Neural progenitor cell (in vitro differentiated cells): ENCODE measurements at regions not wholly inside any gene's neighbourhood (a gene's known extent, or its start where the extent isn't known, plus 50 kb on each side); places are given as distances from the start of the nearest gene placed in this dataset.

Experiments
- DNase-seq: peaks from one replicate; pipeline ENCODE4 v3.0.0-alpha.2; 2016; ENCODE audit warnings: low spot score
- H2AFZ ChIP-seq: fragments of 200-600 bp; sonication (generic); replicated peaks from 2 replicates; pipeline ENCODE4 v1.6.1; 2016; ENCODE audit warnings: antibody characterized with exemption
- H3F3A ChIP-seq: fragments of 200-600 bp; sonication (generic); 2 replicates; pipeline ENCODE4 v1.6.1; 2016; ENCODE audit warnings: antibody characterized with exemption, low read depth
- H3K27ac ChIP-seq: fragments of 200-600 bp; sonication (generic); 2 replicates; pipeline ENCODE4 v1.5.1; 2016; ENCODE audit warnings: mild to moderate bottlenecking
- H3K27me3 ChIP-seq: fragments of 200-600 bp; sonication (generic); 2 replicates; pipeline ENCODE4 v1.6.1; 2016; ENCODE audit warnings: mild to moderate bottlenecking, moderate library complexity
- H3K36me3 ChIP-seq: fragments of 200-600 bp; sonication (generic); 2 replicates; pipeline ENCODE4 v1.5.1; 2016
- H3K4me1 ChIP-seq: fragments of 200-600 bp; sonication (generic); 2 replicates; pipeline ENCODE4 v1.6.1; 2016; ENCODE audit warnings: mixed run types
- H3K4me2 ChIP-seq: fragments of 200-600 bp; sonication (generic); 2 replicates; pipeline ENCODE4 v1.6.1; 2016
- H3K4me3 ChIP-seq: fragments of 200-600 bp; sonication (generic); 2 replicates; pipeline ENCODE4 v1.5.1; 2016
- H3K79me2 ChIP-seq: fragments of 200-600 bp; sonication (generic); 2 replicates; pipeline ENCODE4 v1.6.1; 2016; ENCODE audit warnings: low read depth
- H3K9ac ChIP-seq: fragments of 200-600 bp; sonication (generic); 2 replicates; pipeline ENCODE4 v1.6.1; 2016
- H3K9me3 ChIP-seq: fragments of 200-600 bp; sonication (generic); 2 replicates; pipeline ENCODE4 v1.5.1; 2016; ENCODE audit warnings: low read depth
- H4K20me1 ChIP-seq: fragments of 200-600 bp; sonication (generic); 2 replicates; pipeline ENCODE4 v1.6.1; 2016; ENCODE audit warnings: low read depth
- H3K27ac Mint-ChIP-seq: 3 replicates; pipeline ENCODE4 v1.8.0; 2021; ENCODE audit warnings: mixed read lengths
- H3K27me3 Mint-ChIP-seq: 2 replicates; pipeline ENCODE4 v1.8.0; 2022; ENCODE audit warnings: low read depth, mild to moderate bottlenecking, inconsistent platforms, moderate library complexity, mixed read lengths; ENCODE audit not compliant: insufficient read depth
- H3K36me3 Mint-ChIP-seq: 3 replicates; pipeline ENCODE4 v1.8.0; 2021; ENCODE audit warnings: mixed read lengths
- H3K4me1 Mint-ChIP-seq: 3 replicates; pipeline ENCODE4 v1.8.0; 2021; ENCODE audit warnings: mixed read lengths
- H3K4me3 Mint-ChIP-seq: 3 replicates; pipeline ENCODE4 v1.8.0; 2021; ENCODE audit warnings: mild to moderate bottlenecking, moderate library complexity, mixed read lengths
- H3K9me3 Mint-ChIP-seq: 3 replicates; pipeline ENCODE4 v1.8.0; 2020; ENCODE audit warnings: mixed read lengths
- CTCF ChIP-seq: fragments of 200-600 bp; sonication (generic); IDR thresholded peaks from 2 replicates; pipeline ENCODE4 v1.5.1; 2017; ENCODE audit warnings: antibody characterized with exemption, mild to moderate bottlenecking
- EZH2 ChIP-seq: fragments of 200-600 bp; sonication (generic); IDR thresholded peaks from 2 replicates; pipeline ENCODE4 v1.6.1; 2017; ENCODE audit warnings: antibody characterized with exemption, mild to moderate bottlenecking, moderate library complexity
- EZH2phosphoT487 ChIP-seq: fragments of 200-600 bp; sonication (generic); IDR thresholded peaks from 2 replicates; pipeline ENCODE4 v1.6.1; 2017; ENCODE audit warnings: antibody characterized with exemption

- Mint-ChIP-seq H3K9me3 (peaks cover 8% of the 10 kb centered on the region), H3K4me1 (no peaks in the 10 kb centered on the region), H3K27me3 (no peaks in the 10 kb centered on the region), H3K27ac (no peak overlapping the region), H3K36me3 (no peaks in the 10 kb centered on the region), H3K4me3 (no peak overlapping the region)
- peak overlapping the region; percentile 21 for H2AFZ ChIP-seq
- no peak overlapping the region for H3K9ac ChIP-seq
- no peak overlapping the region for H3K4me3 ChIP-seq
- no peak for TF ChIP-seq EZH2phosphoT487
- TF ChIP-seq CTCF: no peak
- no peak for TF ChIP-seq EZH2
- no peaks in the 10 kb centered on the region for H3K79me2 ChIP-seq
- H3K27ac ChIP-seq: no peak overlapping the region
- no peaks in the 10 kb centered on the region for H3K4me1 ChIP-seq
- no peaks in the 10 kb centered on the region for H3K9me3 ChIP-seq
- no peaks in the 10 kb centered on the region for H3K36me3 ChIP-seq
- no peaks in the 10 kb centered on the region for H3F3A ChIP-seq
- no peak for DNase-seq
- no peaks in the 10 kb centered on the region for H4K20me1 ChIP-seq
- no peaks in the 10 kb centered on the region for H3K27me3 ChIP-seq
- no peak overlapping the region for H3K4me2 ChIP-seq
Observed at GRCh38 chr2:187640926-187641510, 86.8 kb upstream of the TFPI start.

GRCh38 chr2:187642498-187642897, 88.3 kb upstream of the TFPI start:
- TF ChIP-seq EZH2 (no peak), EZH2phosphoT487 (no peak), CTCF (no peak)
- H3K4me3 ChIP-seq: no peak overlapping the region
- no peak overlapping the region for H3K9ac ChIP-seq
- H3F3A ChIP-seq: no peaks in the 10 kb centered on the region
- no peaks in the 10 kb centered on the region for H3K9me3 ChIP-seq
- Mint-ChIP-seq H3K27ac (no peak overlapping the region), H3K4me3 (no peak overlapping the region), H3K4me1 (no peaks in the 10 kb centered on the region), H3K36me3 (no peaks in the 10 kb centered on the region), H3K27me3 (no peaks in the 10 kb centered on the region), H3K9me3 (peaks cover 3% of the 10 kb centered on the region)
- no peak overlapping the region for H3K4me2 ChIP-seq
- H4K20me1 ChIP-seq: no peaks in the 10 kb centered on the region
- H3K4me1 ChIP-seq: no peaks in the 10 kb centered on the region
- H2AFZ ChIP-seq: no peak overlapping the region
- H3K79me2 ChIP-seq: no peaks in the 10 kb centered on the region
- no peaks in the 10 kb centered on the region for H3K36me3 ChIP-seq
- no peaks in the 10 kb centered on the region for H3K27me3 ChIP-seq
- H3K27ac ChIP-seq: no peak overlapping the region
- no peak for DNase-seq

GRCh38 chr2:187644486-187644885, 90.3 kb upstream of the TFPI start:
- no peaks in the 10 kb centered on the region for H3K36me3 Mint-ChIP-seq
- no peaks in the 10 kb centered on the region for H3K9me3 ChIP-seq

More at GRCh38 chr2:187644486-187644885, 90.3 kb upstream of the TFPI start:
- H3K4me1 ChIP-seq: no peaks in the 10 kb centered on the region
- no peak overlapping the region for H3K4me3 ChIP-seq
- no peak overlapping the region for H3K9ac ChIP-seq
- Mint-ChIP-seq H3K27ac (no peak overlapping the region), H3K9me3 (no peaks in the 10 kb centered on the region), H3K4me3 (no peak overlapping the region), H3K27me3 (no peaks in the 10 kb centered on the region), H3K4me1 (no peaks in the 10 kb centered on the region)
- no peaks in the 10 kb centered on the region for H4K20me1 ChIP-seq
- H3F3A ChIP-seq: peaks cover 4% of the 10 kb centered on the region
- H3K27ac ChIP-seq: no peak overlapping the region
- no peak overlapping the region for H3K4me2 ChIP-seq
- no peak for TF ChIP-seq EZH2
- no peak for TF ChIP-seq EZH2phosphoT487
- TF ChIP-seq CTCF: no peak
- no peaks in the 10 kb centered on the region for H3K79me2 ChIP-seq
- no peak for DNase-seq
- H3K36me3 ChIP-seq: no peaks in the 10 kb centered on the region
- no peaks in the 10 kb centered on the region for H3K27me3 ChIP-seq
- no peak overlapping the region for H2AFZ ChIP-seq
